ENCODE measurements at regions not wholly inside any gene's neighbourhood (a gene's known extent, or its start where the extent isn't known, plus 50 kb on each side); places are given as distances from the start of the nearest gene placed in this dataset.

GRCh38 chr15:96390986-96391385 lies 60.5 kb downstream of the NR2F2 start:
- no peak for DNase-seq

GRCh38 chr15:96392380-96393208 lies 62.1 kb downstream of the NR2F2 start:
- DNase-seq: no peak

- no peak for DNase-seq
Observed at GRCh38 chr15:96393209-96393513, 62.7 kb downstream of the NR2F2 start.

- DNase-seq: no peak
Observed at GRCh38 chr15:96395687-96396086, 65.2 kb downstream of the NR2F2 start.

- DNase-seq: no peak
Observed at GRCh38 chr15:96398776-96399175, 68.3 kb downstream of the NR2F2 start.

- no peak for DNase-seq
Observed at GRCh38 chr15:96402403-96402802, 71.9 kb downstream of the NR2F2 start.

GRCh38 chr15:96403071-96403470 lies 72.6 kb downstream of the NR2F2 start:
- no peak for DNase-seq

- no peak for DNase-seq
Observed at GRCh38 chr15:96403932-96404331, 73.4 kb downstream of the NR2F2 start.

- no peak for DNase-seq
Observed at GRCh38 chr15:96404560-96404959, 74.1 kb downstream of the NR2F2 start.

- no peak for DNase-seq
Observed at GRCh38 chr15:96406291-96406690, 75.8 kb downstream of the NR2F2 start.

- DNase-seq: no peak
Observed at GRCh38 chr15:96406701-96407100, 76.2 kb downstream of the NR2F2 start.

GRCh38 chr15:96407482-96407881 lies 77.0 kb downstream of the NR2F2 start:
- no peak for DNase-seq

GRCh38 chr15:96408591-96409183 lies 78.2 kb downstream of the NR2F2 start:
- DNase-seq: no peak

- DNase-seq: no peak
Observed at GRCh38 chr15:96409215-96410138, 79.0 kb downstream of the NR2F2 start.

GRCh38 chr15:96410175-96411055 lies 79.9 kb downstream of the NR2F2 start:
- DNase-seq: no peak

GRCh38 chr15:96411056-96412031 lies 80.8 kb downstream of the NR2F2 start:
- no peak for DNase-seq

- DNase-seq: no peak
Observed at GRCh38 chr15:96412045-96412905, 81.8 kb downstream of the NR2F2 start.

GRCh38 chr15:96412906-96413231 lies 82.4 kb downstream of the NR2F2 start:
- no peak for DNase-seq

- no peak for DNase-seq
Observed at GRCh38 chr15:96413657-96414056, 83.2 kb downstream of the NR2F2 start.

All from nucleus accumbens (tissue), 56 donors.